AG09309 (cell line): ENCODE measurements at regions not wholly inside any gene's neighbourhood (a gene's known extent, or its start where the extent isn't known, plus 50 kb on each side); places are given as distances from the start of the nearest gene placed in this dataset.

Experiments used
- DNase-seq: peaks from one replicate; pipeline ENCODE4 v3.0.0-alpha.2; 2010; ENCODE audit warnings: low read depth
- H3K4me3 ChIP-seq: 2 replicates; pipeline ENCODE4 v1.5.1; 2011; ENCODE audit warnings: mild to moderate bottlenecking, low read depth, low read length, moderate library complexity; ENCODE audit not compliant: control insufficient read depth
- TF ChIP-seq, protein P1 (sequence below): IDR thresholded peaks from 2 replicates; pipeline ENCODE4 v1.5.1; 2011; ENCODE audit warnings: mild to moderate bottlenecking, low read depth, low read length, inconsistent platforms; ENCODE audit not compliant: insufficient read depth, control insufficient read depth; ENCODE audit errors: missing control alignments

DNA sequence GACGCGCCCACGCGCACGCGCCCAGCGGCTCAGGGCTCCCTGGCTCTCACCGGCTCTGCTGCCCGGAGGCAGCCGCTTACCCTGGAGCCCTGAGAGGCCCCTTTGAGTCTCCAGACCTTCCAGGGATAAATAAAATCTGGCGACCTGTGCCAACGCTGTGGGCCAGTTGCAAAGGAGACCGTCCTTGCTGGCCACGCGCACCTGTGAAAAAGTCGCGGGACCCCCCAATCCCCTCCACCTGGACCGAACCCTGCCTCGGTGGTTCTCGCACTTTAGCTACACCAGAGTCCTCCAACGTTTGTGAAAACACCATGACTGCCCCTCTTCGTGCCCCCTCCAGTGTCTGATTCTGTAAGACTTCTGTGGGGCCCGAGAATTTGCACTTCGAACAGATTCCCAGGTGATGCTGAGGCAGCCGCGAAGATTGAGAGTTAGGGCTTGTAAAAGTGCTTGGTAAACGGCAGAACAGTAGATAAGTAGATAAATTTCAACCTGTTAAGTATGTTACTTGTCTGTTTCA, 102.4 kb upstream of the SVIL start:
- H3K4me3 ChIP-seq, result no peak overlapping the region
- no peak for DNase-seq
- TF ChIP-seq, protein P1, sequence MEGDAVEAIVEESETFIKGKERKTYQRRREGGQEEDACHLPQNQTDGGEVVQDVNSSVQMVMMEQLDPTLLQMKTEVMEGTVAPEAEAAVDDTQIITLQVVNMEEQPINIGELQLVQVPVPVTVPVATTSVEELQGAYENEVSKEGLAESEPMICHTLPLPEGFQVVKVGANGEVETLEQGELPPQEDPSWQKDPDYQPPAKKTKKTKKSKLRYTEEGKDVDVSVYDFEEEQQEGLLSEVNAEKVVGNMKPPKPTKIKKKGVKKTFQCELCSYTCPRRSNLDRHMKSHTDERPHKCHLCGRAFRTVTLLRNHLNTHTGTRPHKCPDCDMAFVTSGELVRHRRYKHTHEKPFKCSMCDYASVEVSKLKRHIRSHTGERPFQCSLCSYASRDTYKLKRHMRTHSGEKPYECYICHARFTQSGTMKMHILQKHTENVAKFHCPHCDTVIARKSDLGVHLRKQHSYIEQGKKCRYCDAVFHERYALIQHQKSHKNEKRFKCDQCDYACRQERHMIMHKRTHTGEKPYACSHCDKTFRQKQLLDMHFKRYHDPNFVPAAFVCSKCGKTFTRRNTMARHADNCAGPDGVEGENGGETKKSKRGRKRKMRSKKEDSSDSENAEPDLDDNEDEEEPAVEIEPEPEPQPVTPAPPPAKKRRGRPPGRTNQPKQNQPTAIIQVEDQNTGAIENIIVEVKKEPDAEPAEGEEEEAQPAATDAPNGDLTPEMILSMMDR, result no peak

DNA sequence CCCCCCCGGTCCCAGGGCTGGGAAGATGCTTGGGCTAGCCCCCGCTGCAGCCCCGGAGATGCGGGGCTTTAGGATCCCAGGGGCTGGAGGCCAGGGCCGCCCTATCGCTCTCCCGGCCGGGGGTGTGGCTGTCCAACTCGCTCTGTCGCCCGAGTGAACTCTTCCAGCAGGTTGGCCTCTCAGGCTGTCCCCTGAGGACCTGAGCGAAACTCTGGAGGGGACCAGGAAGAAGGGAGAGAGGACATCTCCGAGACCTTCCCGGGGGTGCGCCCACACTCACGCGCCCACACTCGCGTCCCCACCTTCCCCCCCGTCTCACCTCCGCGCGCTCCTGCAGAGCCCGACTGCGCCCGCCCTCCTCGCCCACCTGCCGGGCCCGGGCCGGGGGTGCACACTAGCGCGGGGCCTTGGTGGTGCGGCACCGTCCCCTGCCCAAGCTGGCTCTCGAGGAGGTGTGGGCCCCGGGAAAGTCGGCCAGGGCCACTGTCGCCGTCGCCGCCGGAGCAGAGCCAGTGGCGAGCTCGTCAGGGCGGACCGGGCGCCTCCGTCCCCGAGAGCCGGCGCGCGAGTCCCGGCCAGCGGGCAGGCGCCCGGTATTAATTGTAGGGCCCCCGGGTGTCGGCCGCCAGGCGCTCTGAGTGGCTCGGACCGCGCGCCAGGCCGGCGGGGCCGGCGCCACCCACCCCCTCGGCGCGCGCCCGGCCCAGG, 101.7 kb upstream of the SVIL start:
- TF ChIP-seq, protein P1, result no peak
- peak overlapping the region; percentile 62 for H3K4me3 ChIP-seq
- no peak for DNase-seq

DNA sequence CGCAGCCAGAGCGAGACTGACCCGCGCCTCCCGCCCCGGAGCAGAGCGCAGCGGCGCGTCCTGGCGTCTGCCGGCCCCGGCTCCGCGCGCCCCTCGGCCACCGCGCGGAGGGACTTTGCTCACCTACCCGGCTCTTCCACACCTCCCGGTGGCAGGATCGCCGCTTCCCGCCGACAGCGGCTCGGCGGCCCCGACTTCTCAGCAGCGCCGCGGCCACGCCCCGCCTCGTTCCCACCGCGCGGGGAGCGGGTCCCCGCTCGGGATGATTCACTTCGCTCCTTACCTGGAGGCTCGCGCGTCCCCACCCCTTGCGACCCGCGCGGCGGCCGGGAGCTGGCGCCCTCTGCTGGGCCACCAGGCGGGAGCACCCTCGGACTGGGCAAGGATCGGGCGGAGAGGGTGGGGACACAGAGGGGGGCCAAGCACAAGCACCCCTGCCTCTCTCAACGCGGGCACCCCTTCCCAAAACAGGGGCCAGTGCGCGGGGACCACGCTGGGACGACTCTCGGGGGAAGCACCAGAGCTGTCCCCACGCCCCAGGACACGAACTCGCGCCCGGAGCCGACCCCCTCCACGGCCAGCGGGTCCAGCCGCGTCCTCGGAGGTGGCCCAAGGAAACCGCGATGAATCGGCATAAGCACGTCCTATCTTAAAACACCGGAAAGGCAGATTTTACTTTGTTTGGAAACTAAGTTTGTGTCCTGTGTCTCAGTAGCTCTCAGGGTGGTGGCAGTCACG, 101.0 kb upstream of the SVIL start:
- DNase-seq, result no peak
- peak overlapping the region; percentile 62 for H3K4me3 ChIP-seq
- TF ChIP-seq, protein P1, result peak; percentile 82

DNA sequence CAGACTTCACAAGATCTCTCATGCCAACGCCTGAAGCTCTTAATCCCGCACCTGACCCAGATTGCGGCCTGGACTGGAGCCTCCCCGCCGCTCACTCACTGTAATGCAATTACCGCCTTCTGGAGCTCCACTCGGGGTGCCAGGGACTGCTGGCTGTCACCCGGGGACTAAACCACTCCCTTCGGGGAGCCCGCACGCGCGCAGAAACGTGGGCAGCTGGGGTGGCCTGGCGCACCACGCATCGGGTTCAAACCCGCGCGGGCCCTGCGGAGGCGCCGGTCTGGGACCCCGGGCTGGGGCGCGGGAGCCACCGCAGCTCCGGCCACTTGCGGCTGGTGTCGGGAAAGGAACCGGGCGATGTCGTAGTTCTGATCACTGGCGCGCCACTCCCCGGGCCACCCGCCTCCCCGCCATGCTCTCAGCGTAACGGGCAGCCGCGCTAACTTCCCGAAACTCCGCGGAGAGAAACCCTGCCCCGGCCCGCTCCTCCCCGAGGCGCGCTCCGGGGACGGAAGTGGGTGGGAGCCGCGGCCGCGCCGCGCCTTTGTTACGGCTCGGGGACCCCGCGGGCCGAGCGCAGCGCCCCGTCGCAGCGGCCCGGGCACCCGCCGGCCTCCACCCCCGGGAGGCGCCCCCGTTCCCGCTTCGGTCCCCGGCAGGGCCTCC, 100.3 kb upstream of the SVIL start:
- DNase-seq, result no peak
- TF ChIP-seq, protein P1, result no peak
- H3K4me3 ChIP-seq, result peak overlapping the region; percentile 62

DNA sequence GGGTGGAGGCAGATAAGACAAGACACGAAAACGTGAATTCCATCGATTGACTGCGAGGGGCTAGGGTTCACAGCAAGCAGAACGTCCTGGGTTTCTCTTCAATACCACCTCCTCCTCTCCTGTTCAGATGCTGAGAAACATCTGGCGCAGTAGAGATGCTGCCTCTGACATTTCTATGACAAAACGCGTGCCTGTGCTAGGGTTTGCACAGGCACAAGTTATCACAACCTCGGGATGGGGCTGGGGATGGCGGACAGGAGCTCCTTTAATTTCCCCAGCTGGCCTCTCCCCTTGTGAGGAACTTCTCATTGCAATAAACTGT, 99.8 kb upstream of the SVIL start:
- TF ChIP-seq, protein P1, result no peak
- H3K4me3 ChIP-seq, result peak overlapping the region; percentile 62
- no peak for DNase-seq

DNA sequence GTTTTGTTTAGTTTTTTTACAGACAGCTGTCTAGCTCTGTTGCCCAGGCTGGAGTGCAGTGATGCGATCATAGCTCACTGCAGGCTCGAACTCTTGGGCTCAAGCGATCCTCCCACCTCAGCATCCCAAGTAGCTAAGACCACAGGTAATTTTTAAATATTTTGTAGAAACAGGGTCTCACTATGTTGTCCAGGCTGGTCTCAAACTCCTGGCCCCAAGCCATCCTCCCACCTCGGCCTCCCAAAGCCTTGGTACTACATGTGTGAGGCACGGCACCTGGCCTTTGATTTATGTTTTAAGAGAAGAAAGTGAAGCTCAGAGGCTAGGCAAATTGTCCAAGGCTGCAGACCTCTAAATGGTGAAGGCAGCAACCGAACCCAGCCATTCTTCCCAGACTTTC, 98.6 kb upstream of the SVIL start:
- no peak overlapping the region for H3K4me3 ChIP-seq
- TF ChIP-seq, protein P1, result no peak
- DNase-seq, result no peak
